ENCODE measurements at regions not wholly inside any gene's neighbourhood (a gene's known extent, or its start where the extent isn't known, plus 50 kb on each side); places are given as distances from the start of the nearest gene placed in this dataset.

GRCh38 chr3:24033818-24034217, 88.7 kb downstream of the NR1D2 start:
- no peak for DNase-seq

GRCh38 chr3:24034464-24034863, 89.4 kb downstream of the NR1D2 start:
- DNase-seq, result no peak

- DNase-seq, result no peak
These were observed 92.9 kb downstream of the NR1D2 start for GRCh38 chr3:24037971-24038370.

GRCh38 chr3:24040311-24040710, 95.2 kb downstream of the NR1D2 start:
- no peak for DNase-seq

- DNase-seq, result no peak
These were observed 97.3 kb downstream of the NR1D2 start for GRCh38 chr3:24042174-24043059.

- no peak for DNase-seq
These were observed 98.1 kb downstream of the NR1D2 start for GRCh38 chr3:24043168-24043567.

GRCh38 chr3:24043985-24044384, 98.9 kb downstream of the NR1D2 start:
- DNase-seq, result no peak

- DNase-seq, result no peak
These were observed 101.1 kb downstream of the NR1D2 start for GRCh38 chr3:24046214-24046613.

- no peak for DNase-seq
These were observed 102.4 kb downstream of the NR1D2 start for GRCh38 chr3:24047513-24047912.

- DNase-seq, result no peak
These were observed 103.8 kb downstream of the NR1D2 start for GRCh38 chr3:24048843-24049242.

- DNase-seq, result no peak
These were observed 107.4 kb downstream of the NR1D2 start for GRCh38 chr3:24052446-24052845.

GRCh38 chr3:24058940-24059705, 114.0 kb downstream of the NR1D2 start:
- no peak for DNase-seq

- DNase-seq, result no peak
These were observed 115.0 kb downstream of the NR1D2 start for GRCh38 chr3:24060055-24060454.

- DNase-seq, result peak; percentile 69
These were observed 117.8 kb downstream of the NR1D2 start for GRCh38 chr3:24062916-24063315.
